Mucosa of stomach (tissue), 1 donor: ENCODE measurements at regions not wholly inside any gene's neighbourhood (a gene's known extent, or its start where the extent isn't known, plus 50 kb on each side); places are given as distances from the start of the nearest gene placed in this dataset.

Experiments used
- H3K27me3 ChIP-seq: one replicate; pipeline ENCODE4 v1.7.0; 2013; ENCODE audit warnings: mild to moderate bottlenecking, low read length; ENCODE audit not compliant: control insufficient read depth, insufficient read depth
- H3K36me3 ChIP-seq: one replicate; pipeline ENCODE4 v1.7.0; 2013; ENCODE audit warnings: low read length; ENCODE audit not compliant: control insufficient read depth, insufficient read depth
- H3K4me1 ChIP-seq: one replicate; pipeline ENCODE4 v1.7.0; 2013; ENCODE audit warnings: mild to moderate bottlenecking, low read length; ENCODE audit not compliant: control insufficient read depth, insufficient read depth
- H3K4me3 ChIP-seq: one replicate; pipeline ENCODE4 v1.7.0; 2013; ENCODE audit warnings: low read length
- H3K9ac ChIP-seq: one replicate; pipeline ENCODE4 v1.7.0; 2013; ENCODE audit warnings: mild to moderate bottlenecking, low read length, moderate library complexity
- H3K9me3 ChIP-seq: one replicate; pipeline ENCODE4 v1.7.0; 2013; ENCODE audit warnings: mild to moderate bottlenecking, low read length, moderate library complexity; ENCODE audit not compliant: control insufficient read depth
- donor health status: Pancreatic carcinoma.

DNA sequence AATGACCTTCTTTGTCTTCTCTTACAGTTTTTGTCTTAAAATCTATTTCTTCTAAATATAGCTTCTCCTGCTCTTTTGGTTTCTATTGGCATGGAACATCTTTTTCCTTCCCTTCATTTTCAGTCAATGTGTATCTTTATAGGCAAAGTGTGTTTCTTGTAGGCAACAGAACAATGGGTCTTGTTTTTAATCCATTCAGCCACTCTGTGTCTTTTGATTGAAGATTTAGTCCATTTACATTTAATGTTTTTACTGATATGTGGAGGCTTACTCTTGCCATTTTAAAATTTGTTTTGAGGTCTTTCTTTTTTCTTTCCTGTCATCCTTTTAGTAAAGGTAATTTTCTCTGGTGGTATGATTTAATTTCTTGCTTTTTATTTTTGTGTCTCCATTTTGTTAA, 271.2 kb upstream of the ZP4 start:
- Histone ChIP-seq H3K4me3 (no peak overlapping the region), H3K27me3 (no peaks in the 10 kb centered on the region), H3K9ac (no peak overlapping the region), H3K4me1 (no peaks in the 10 kb centered on the region), H3K36me3 (no peaks in the 10 kb centered on the region), H3K9me3 (no peaks in the 10 kb centered on the region)

DNA sequence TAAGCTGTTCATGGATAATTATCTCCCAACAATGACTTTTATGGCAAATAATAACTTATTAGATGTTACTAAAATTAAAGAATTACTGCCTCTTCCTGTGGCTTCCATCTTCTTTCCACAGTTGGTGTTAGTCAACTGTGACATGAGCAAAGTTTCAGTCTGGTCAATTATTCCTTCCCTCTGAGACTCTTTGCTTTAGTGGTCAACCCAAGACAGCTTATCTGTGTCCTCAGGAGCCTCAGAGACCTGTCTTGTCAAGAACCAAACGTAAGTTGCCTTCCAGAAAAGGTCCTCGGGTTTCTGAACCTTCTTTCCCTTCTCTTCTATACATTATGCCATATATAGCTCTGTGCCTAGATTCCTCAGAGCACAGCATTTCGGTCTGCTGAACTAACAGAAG, 263.2 kb upstream of the ZP4 start:
- H3K4me3 ChIP-seq = no peak overlapping the region
- no peaks in the 10 kb centered on the region for H3K9me3 ChIP-seq
- no peaks in the 10 kb centered on the region for H3K36me3 ChIP-seq
- no peaks in the 10 kb centered on the region for H3K27me3 ChIP-seq
- no peaks in the 10 kb centered on the region for H3K4me1 ChIP-seq
- H3K9ac ChIP-seq = no peak overlapping the region

DNA sequence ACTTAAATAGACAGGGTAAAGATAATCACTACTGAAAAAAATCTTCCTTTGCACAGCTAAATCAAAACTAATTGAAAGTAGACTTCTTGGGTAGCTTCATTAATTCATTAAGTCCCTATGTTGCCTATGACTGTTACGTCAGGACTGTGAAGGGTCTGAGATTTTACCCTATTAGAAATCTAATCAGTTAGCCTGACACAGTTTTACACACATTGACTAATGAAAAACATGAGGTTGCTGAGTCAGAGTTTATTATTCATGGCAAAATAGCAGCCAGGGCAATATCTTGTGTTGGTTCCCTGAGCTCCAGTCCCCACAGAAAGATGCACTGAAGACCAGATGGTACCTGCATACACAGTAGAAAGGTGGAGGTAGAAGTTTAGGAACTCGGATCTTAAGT, 262.5 kb upstream of the ZP4 start:
- H3K4me1 ChIP-seq = no peaks in the 10 kb centered on the region
- no peaks in the 10 kb centered on the region for H3K36me3 ChIP-seq
- no peak overlapping the region for H3K9ac ChIP-seq
- no peak overlapping the region for H3K4me3 ChIP-seq
- H3K27me3 ChIP-seq = no peaks in the 10 kb centered on the region
- H3K9me3 ChIP-seq = no peaks in the 10 kb centered on the region

DNA sequence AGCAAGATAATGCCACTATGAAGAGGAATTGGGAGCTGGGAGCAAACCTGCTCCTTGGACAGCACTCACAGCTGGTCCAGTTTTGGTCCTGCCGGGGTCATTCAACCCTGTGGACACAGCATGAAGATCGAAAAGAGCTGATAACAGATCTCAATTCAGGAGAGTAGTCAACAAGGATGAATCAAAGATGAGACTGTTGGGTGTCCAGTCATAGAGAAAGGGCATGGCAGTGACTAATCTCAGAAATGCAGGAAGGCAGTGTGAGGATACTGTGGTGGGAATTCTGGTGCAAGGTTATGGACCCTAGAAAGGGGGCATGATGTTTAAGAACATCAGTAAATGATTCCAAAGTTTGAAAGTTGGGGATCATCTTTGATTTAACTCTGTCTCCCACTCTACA, 261.4 kb upstream of the ZP4 start:
- Histone ChIP-seq H3K9ac (no peak overlapping the region), H3K4me1 (no peaks in the 10 kb centered on the region), H3K27me3 (no peaks in the 10 kb centered on the region), H3K36me3 (no peaks in the 10 kb centered on the region), H3K9me3 (no peaks in the 10 kb centered on the region), H3K4me3 (no peak overlapping the region)

DNA sequence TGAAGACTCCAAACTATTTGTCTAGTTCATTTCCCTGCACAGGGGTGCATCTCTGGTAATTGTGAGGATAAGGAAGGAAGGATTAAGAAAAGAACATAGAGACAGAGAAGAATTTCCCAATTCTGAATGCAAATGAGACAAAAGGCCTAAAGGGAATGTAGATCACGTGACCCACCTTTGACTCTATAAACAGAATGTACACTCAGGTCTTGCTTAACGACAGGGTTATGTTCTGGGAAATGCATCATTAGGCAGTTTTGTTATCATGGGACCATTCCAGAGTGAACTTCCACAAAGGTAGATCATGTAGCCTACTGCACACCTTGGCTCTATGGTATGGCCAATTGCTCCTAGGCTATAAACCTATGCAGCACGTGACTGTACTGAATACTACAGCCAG, 252.3 kb upstream of the ZP4 start:
- Histone ChIP-seq H3K4me3 (no peak overlapping the region), H3K9ac (no peak overlapping the region), H3K36me3 (no peaks in the 10 kb centered on the region), H3K4me1 (no peaks in the 10 kb centered on the region), H3K27me3 (no peaks in the 10 kb centered on the region), H3K9me3 (no peaks in the 10 kb centered on the region)

DNA sequence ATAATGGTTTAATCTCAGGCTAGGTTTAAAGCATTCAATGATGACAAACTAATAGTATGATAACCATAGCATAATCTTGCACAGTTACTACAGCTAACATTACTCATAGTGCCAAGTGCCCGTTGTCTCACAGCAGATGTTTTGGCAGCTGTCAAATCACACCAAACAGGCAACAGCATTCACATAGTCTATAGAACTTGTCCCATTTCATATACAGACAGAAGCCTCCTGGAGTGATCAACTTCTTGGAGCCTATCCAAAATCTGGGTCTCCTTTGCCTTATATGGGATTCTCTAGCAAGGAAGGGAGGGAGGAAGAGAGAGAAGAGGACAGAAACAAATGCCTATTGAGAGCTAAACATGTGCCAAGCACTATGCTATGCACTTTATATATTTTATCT, 250.6 kb upstream of the ZP4 start:
- Histone ChIP-seq H3K36me3 (no peaks in the 10 kb centered on the region), H3K9me3 (no peaks in the 10 kb centered on the region), H3K9ac (no peak overlapping the region), H3K27me3 (no peaks in the 10 kb centered on the region), H3K4me3 (no peak overlapping the region), H3K4me1 (no peaks in the 10 kb centered on the region)

DNA sequence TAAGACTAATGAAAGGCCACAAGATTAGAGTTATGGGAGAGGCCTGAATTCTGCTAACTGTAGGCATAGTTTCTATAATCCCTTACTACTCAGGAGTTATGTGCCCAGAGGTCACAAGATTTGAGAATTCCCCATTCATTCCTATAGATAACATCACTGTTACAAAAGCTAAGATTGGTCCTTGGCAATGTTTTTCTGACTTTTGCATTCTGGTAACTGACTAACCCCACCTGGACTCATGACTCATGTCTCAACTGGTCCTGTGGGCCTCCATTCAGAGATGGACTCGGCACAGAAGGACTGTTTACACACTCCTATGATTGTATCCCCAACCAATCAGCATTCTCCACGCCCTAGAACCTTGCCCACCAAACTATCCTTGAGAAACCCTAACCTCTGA, 249.0 kb upstream of the ZP4 start:
- no peaks in the 10 kb centered on the region for H3K27me3 ChIP-seq
- no peaks in the 10 kb centered on the region for H3K9me3 ChIP-seq
- no peak overlapping the region for H3K9ac ChIP-seq
- no peaks in the 10 kb centered on the region for H3K36me3 ChIP-seq
- no peaks in the 10 kb centered on the region for H3K4me1 ChIP-seq
- no peak overlapping the region for H3K4me3 ChIP-seq

DNA sequence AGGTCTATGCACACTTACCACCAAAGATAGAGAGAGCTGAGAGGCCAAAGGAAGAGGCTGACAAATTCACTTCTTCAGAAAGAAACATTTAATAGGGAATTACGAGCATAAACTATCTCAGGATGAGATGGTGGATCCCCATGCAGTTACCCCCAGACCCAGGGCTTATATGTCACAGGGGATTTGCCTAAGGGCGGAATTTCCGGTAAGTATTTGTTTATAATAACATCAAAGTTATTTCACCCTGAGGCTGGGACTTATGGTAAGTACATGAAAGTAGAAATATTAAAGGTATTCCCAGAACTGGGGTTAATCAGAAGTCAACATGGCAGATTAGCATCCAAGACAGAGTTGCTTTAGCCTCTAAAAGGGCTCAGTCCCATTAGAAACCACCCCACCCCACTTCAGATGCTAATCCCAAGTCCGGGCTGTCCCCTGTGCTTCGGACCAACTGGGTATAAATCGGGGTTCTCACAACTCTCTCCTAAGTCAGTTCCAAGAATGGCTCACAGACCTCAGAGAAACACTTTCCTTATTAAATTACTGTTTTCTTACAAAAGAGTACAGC, 247.4 kb upstream of the ZP4 start:
- Histone ChIP-seq H3K4me1 (no peaks in the 10 kb centered on the region), H3K4me3 (no peak overlapping the region), H3K27me3 (no peaks in the 10 kb centered on the region), H3K9ac (no peak overlapping the region), H3K9me3 (no peaks in the 10 kb centered on the region), H3K36me3 (no peaks in the 10 kb centered on the region)

DNA sequence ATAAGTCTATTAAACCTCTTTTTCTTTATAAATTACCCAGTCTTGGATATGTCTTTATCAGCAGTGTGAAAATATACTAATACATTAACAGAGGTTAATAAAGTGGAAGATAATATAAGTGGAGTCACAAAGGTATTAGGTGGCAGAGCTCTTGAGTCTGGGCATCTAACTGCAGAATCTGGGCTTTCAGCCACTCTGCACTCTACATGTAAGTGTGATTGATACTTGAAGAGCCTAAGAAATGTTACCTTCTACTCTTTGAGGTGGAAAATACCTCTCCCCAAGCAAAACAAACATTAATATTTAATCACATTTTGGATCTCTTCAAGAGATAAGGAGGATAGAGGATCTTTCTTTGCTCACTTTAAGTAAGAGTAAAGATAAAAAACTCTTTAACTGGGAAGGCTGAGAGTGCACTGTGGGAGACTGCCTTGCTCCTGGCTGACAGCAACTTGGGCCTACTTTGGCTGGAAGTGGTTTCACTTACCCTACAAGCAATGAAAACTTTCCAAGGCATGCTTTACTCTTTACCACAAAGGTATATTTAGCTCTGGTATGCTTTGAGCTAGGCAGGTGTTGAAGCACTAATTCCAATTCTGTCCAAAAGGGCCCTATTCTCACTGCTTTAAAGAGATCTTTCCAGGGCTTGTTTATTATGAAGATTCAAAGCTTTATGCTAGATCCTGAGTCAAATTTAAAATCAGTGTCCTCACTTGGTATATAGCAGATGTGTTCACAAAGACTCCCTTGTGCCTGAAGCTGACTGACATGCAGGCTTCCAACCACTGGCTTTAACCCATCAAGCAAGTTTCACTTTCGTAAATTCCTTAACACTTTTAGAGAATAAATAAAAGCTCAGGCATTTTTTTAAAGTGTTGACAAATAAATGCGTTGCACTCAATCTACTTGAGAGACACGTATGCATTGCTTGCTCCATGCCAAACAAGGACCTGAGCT, 245.3 kb upstream of the ZP4 start:
- Histone ChIP-seq H3K9me3 (no peaks in the 10 kb centered on the region), H3K36me3 (no peaks in the 10 kb centered on the region), H3K9ac (no peak overlapping the region), H3K27me3 (no peaks in the 10 kb centered on the region), H3K4me1 (no peaks in the 10 kb centered on the region), H3K4me3 (no peak overlapping the region)

DNA sequence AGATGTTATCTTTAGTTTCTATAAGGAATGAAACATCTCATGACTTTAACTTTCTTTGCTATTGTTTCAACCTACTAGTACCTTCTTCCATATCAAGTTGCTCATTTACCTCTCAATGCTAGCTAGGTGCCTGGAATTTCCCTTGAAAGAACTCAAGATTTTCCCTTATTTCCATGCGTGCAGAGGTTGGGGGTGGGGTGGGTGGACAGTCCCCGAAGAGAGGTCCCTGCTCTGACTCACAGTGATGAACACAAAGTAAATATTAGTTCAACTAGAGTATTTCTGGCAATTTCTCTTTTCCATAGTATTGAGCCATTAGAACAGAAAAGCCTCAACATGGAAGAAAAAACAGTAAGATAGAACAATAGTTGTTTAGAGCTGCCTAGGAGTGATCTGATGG, 239.0 kb upstream of the ZP4 start:
- no peaks in the 10 kb centered on the region for H3K9me3 ChIP-seq
- H3K4me3 ChIP-seq = no peak overlapping the region
- H3K4me1 ChIP-seq = no peaks in the 10 kb centered on the region
- H3K9ac ChIP-seq = no peak overlapping the region
- H3K27me3 ChIP-seq = no peaks in the 10 kb centered on the region
- H3K36me3 ChIP-seq = no peaks in the 10 kb centered on the region

DNA sequence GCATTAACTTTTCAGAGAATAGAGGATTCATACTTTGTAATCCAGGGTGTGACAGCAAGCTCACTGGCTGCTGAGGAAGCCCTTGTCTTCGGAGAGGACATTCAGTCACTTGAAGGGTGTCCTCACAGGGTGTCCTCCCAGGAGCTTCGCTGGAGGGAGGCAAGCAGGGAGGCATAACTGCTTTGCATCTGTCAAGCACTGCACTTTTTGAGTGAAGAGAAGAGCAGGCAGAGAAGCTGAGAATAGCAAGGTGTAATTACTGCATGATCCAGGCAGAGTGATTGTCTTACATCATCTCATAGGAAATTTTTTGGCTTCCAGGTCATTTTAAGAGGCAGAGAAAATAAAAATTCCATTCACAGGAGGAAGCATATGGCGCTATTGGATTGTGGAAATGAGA, 232.5 kb upstream of the ZP4 start:
- H3K9me3 ChIP-seq = no peaks in the 10 kb centered on the region
- no peaks in the 10 kb centered on the region for H3K4me1 ChIP-seq
- no peak overlapping the region for H3K4me3 ChIP-seq
- no peak overlapping the region for H3K9ac ChIP-seq
- no peaks in the 10 kb centered on the region for H3K36me3 ChIP-seq
- no peaks in the 10 kb centered on the region for H3K27me3 ChIP-seq

DNA sequence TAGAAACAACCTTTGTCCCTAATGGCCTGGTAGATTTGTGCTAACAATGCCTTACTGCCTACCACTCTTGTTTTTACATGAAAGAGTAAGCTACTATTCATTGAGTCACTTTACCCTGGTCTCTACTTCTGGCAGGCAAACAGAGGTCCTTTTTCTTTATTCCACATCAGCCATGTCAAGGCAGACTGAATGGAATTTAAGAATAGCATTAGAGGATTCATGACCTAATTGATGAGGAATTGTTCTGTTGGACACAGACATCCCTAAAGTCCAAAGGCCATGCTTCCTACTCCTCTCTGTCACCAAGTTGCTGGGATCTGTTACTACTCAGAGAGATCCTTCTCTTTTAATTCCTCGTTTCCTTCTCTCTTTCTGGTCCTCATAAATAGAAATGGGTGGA, 229.1 kb upstream of the ZP4 start:
- Histone ChIP-seq H3K36me3 (no peaks in the 10 kb centered on the region), H3K4me3 (no peak overlapping the region), H3K27me3 (no peaks in the 10 kb centered on the region), H3K9ac (no peak overlapping the region), H3K9me3 (no peaks in the 10 kb centered on the region), H3K4me1 (no peaks in the 10 kb centered on the region)
